GM12878 (cell line): ENCODE measurements at regions not wholly inside any gene's neighbourhood (a gene's known extent, or its start where the extent isn't known, plus 50 kb on each side); places are given as distances from the start of the nearest gene placed in this dataset.

ENCODE experiments used
- ATAC-seq: fragments of 200-7000 bp; cut with Tn5 transposase; 3 replicates; pipeline ENCODE4 v1.9.1; 2020; ENCODE audit warnings: mild to moderate bottlenecking, moderate library complexity
- BruUV-seq: library from RNA; stranded (reverse); fragments of 400-500 nt; replicated peaks from 2 replicates; lab custom pipeline; 2021; lab: Mats Ljungman, UMichigan
- CTCF ChIA-PET: fragments of 300-600 bp; sonication (Branson Sonifier 250); formaldehyde crosslinking; extraction: SDS; loops from one replicate; lab custom pipeline; 2021; ENCODE audit warnings: inconsistent platforms; lab: Yijun Ruan, JAX
- POLR2A ChIA-PET: fragments of 350-600 bp; formaldehyde crosslinking; extraction: SDS; loops from one replicate; lab custom pipeline; 2021; ENCODE audit warnings: inconsistent platforms; lab: Charles Lee
- RAD21 ChIA-PET: fragments of 300-600 bp; sonication (Branson Sonifier 250); formaldehyde crosslinking; loops from one replicate; lab custom pipeline; 2023; ENCODE audit warnings: antibody characterized with exemption; ENCODE audit not compliant: unreplicated experiment; lab: Charles Lee
- SMC1A ChIA-PET: fragments of 300-600 bp; sonication (Branson Sonifier 250); formaldehyde crosslinking; loops from one replicate; lab custom pipeline; 2023; ENCODE audit not compliant: unreplicated experiment, uncharacterized antibody; lab: Charles Lee
- DNase-seq: peaks from one replicate; pipeline ENCODE4 v3.0.0-alpha.2; 2011; ENCODE audit warnings: low read depth, low spot score
- FAIRE-seq: peaks from 3 replicates; lab custom pipeline; 2011; peaks lifted over from hg19 to GRCh38; lab: Jason Lieb, UNC
- H2AFZ ChIP-seq: 2 replicates; pipeline ENCODE4 v1.6.0; 2011; ENCODE audit warnings: low read depth, low read length, control low read depth; ENCODE audit not compliant: control insufficient read depth
- H3K27ac ChIP-seq: 2 replicates; pipeline ENCODE4 v1.5.1; 2011; ENCODE audit warnings: control low read depth; ENCODE audit not compliant: control insufficient read depth, insufficient read depth
- H3K27me3 ChIP-seq, 2 experiments: replicated peaks in 1 of 2; 2 replicates each; pipeline versions ENCODE4 v1.6.0 to v1.6.1; 2011; ENCODE audit warnings: low read length in 1 of 2; ENCODE audit not compliant: control insufficient read depth in 2 of 2, insufficient read depth in 2 of 2
- H3K36me3 ChIP-seq, 2 experiments: 2 replicates each; pipeline ENCODE4 v1.5.1; 2011; ENCODE audit warnings: low read length in 1 of 2; ENCODE audit not compliant: control insufficient read depth in 2 of 2, insufficient read depth in 2 of 2
- H3K4me1 ChIP-seq: 2 replicates; pipeline ENCODE4 v1.6.1; 2011; ENCODE audit warnings: mild to moderate bottlenecking, low read length, moderate library complexity, mixed read lengths; ENCODE audit not compliant: control insufficient read depth, insufficient read depth
- H3K4me2 ChIP-seq: 2 replicates; pipeline ENCODE4 v1.6.0; 2011; ENCODE audit warnings: control low read depth; ENCODE audit not compliant: control insufficient read depth, insufficient read depth
- H3K4me3 ChIP-seq: fragments of 200-600 bp; sonication (generic); 2 replicates; pipeline ENCODE4 v1.5.1; 2016
- H3K79me2 ChIP-seq: 2 replicates; pipeline ENCODE4 v1.6.0; 2011; ENCODE audit warnings: low read length; ENCODE audit not compliant: control insufficient read depth, insufficient read depth
- H3K9ac ChIP-seq: 2 replicates; pipeline ENCODE4 v1.8.0; 2011; ENCODE audit warnings: low read length, control low read depth, mixed read lengths; ENCODE audit not compliant: control insufficient read depth, insufficient read depth
- H3K9me3 ChIP-seq: replicated peaks from 3 replicates; pipeline ENCODE4 v1.5.1; 2011; ENCODE audit warnings: mild to moderate bottlenecking, low read length; ENCODE audit not compliant: control insufficient read depth, insufficient read depth
- H4K20me1 ChIP-seq: 2 replicates; pipeline ENCODE4 v1.6.0; 2011; ENCODE audit not compliant: control insufficient read depth, insufficient read depth
- ATF7 ChIP-seq: fragments of 450-650 bp; IDR thresholded peaks from 2 replicates; pipeline ENCODE4 v1.6.1; 2016; ENCODE audit warnings: low read depth, mild to moderate bottlenecking
- ETV6 ChIP-seq, 2 experiments: fragments of 450-650 bp in 1 of 2; IDR thresholded peaks in 1 of 2; conservative IDR thresholded peaks in 1 of 2; 2 replicates each; pipeline ENCODE4 v1.6.1; 2014; ENCODE audit warnings: antibody characterized with exemption in 1 of 2, borderline replicate concordance in 1 of 2, low read depth in 1 of 2, mild to moderate bottlenecking in 1 of 2, moderate library complexity in 1 of 2
- FOXK2 ChIP-seq: fragments of 450-650 bp; IDR thresholded peaks from 2 replicates; pipeline ENCODE4 v1.6.1; 2017; ENCODE audit warnings: mild to moderate bottlenecking, moderate library complexity
- NBN ChIP-seq: fragments of 450-650 bp; IDR thresholded peaks from 2 replicates; pipeline ENCODE4 v1.6.1; 2016
- RFX5 ChIP-seq: IDR thresholded peaks from 2 replicates; pipeline ENCODE4 v1.6.1; 2011; ENCODE audit warnings: low read depth, low read length, improper control_type of control experiment
- SUPT20H ChIP-seq: IDR thresholded peaks from 2 replicates; pipeline ENCODE4 v1.6.1; 2011; ENCODE audit warnings: low read depth, mild to moderate bottlenecking, low read length, moderate library complexity, borderline replicate concordance; ENCODE audit not compliant: control insufficient read depth
- TCF7 ChIP-seq: IDR thresholded peaks from 2 replicates; pipeline ENCODE4 v1.6.1; 2014; ENCODE audit warnings: antibody characterized with exemption, borderline replicate concordance
- WRNIP1 ChIP-seq: IDR thresholded peaks from 2 replicates; pipeline ENCODE4 v1.6.1; 2011; ENCODE audit warnings: low read depth, low read length, improper control_type of control experiment, borderline replicate concordance
- ZSCAN29 ChIP-seq: fragments of 450-650 bp; IDR thresholded peaks from 2 replicates; pipeline ENCODE4 v1.6.1; 2017; ENCODE audit warnings: mild to moderate bottlenecking, moderate library complexity
- WGBS: methylation state at CpG from one replicate; pipeline ENCODE4 v1.1.6; 2016; ENCODE audit warnings: low lambda C conversion rate; ENCODE audit not compliant: insufficient replicate concordance, insufficient coverage; ENCODE audit errors: missing lambda C conversion rate; 5-methylcytosine and 5-hydroxymethylcytosine counted together
- in situ Hi-C: fragments of 300-500 bp; cut with MboI; formaldehyde crosslinking; loops from 9 replicates; pipeline ENCODE4 v1.14.3; 2018; ENCODE audit warnings: mixed read lengths
- intact Hi-C: fragments of 100-400 bp; cut with micrococcal nuclease; formaldehyde crosslinking; loops from one replicate; pipeline ENCODE4 v1.14.2; 2022; ENCODE audit not compliant: unreplicated experiment
- TF ChIP-seq, protein P1 (sequence below): IDR thresholded peaks from 2 replicates; pipeline ENCODE4 v1.6.1; 2011; ENCODE audit warnings: mild to moderate bottlenecking, low read depth, low read length, moderate library complexity; ENCODE audit not compliant: insufficient replicate concordance
- TF ChIP-seq, protein P2 (sequence below): fragments of 450-650 bp; IDR thresholded peaks from 2 replicates; pipeline ENCODE4 v1.6.1; 2017; ENCODE audit warnings: mild to moderate bottlenecking, low read depth, inconsistent platforms; ENCODE audit not compliant: poor library complexity, severe bottlenecking
- TF ChIP-seq, protein P3 (sequence below): IDR thresholded peaks from 2 replicates; pipeline ENCODE4 v1.6.1; 2012; ENCODE audit warnings: low read length, inconsistent platforms

DNA sequence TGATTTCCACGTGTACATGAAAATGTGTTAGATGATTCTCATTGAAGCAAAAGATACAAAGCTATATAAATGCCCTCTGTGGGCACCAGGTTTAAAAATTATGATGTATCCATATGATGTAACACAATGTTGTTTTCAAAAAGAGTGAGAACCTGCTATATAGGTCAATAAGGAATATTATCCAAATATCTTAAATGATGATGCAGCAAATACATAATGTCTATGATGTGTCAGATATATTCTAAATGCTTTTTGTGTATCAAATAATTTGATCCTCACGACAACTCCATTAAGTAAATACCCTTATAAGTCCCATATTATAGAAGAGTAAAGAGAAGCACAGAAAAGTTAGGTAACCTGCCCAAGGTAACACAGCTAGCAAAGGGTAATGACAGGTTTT lies 393.0 kb upstream of the DCN start:
- Histone ChIP-seq H3K27ac (no peak overlapping the region), H3K27me3 (no peaks in the 10 kb centered on the region), H3K36me3 (no peaks in the 10 kb centered on the region), H3K4me1 (no peaks in the 10 kb centered on the region), H3K9me3 (no peaks in the 10 kb centered on the region), H2AFZ (no peak overlapping the region), H4K20me1 (no peaks in the 10 kb centered on the region), H3K4me3 (no peak overlapping the region), H3K9ac (no peak overlapping the region), H3K79me2 (no peaks in the 10 kb centered on the region), H3K4me2 (no peak overlapping the region)
- ATAC-seq (no peak), DNase-seq (no peak), FAIRE-seq (no peak)
- in situ Hi-C loops: loop anchor here (25.0 kb wide), 2 partner anchors 562 to 1062 kb away; partner anchors contain the start of gene BTG1
- CTCF ChIA-PET: interaction anchor here (1.4 to 1.7 kb wide), 2 partner anchors 194 to 205 kb away, joined by 3 to 6 read pairs; no protein-coding TSS in a partner anchor
- no TSS peak for BruUV-seq
- TF ChIP-seq TCF7: no peak
- TF ChIP-seq ATF7: no peak
- TF ChIP-seq WRNIP1: no peak
- TF ChIP-seq, protein P1, sequence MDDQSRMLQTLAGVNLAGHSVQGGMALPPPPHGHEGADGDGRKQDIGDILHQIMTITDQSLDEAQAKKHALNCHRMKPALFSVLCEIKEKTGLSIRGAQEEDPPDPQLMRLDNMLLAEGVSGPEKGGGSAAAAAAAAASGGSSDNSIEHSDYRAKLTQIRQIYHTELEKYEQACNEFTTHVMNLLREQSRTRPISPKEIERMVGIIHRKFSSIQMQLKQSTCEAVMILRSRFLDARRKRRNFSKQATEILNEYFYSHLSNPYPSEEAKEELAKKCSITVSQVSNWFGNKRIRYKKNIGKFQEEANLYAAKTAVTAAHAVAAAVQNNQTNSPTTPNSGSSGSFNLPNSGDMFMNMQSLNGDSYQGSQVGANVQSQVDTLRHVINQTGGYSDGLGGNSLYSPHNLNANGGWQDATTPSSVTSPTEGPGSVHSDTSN: no peak
- no peak for TF ChIP-seq NBN
- RAD21 ChIA-PET: interaction anchor here (1.0 to 1.4 kb wide), 2 partner anchors 194 to 568 kb away, joined by 3 to 4 read pairs; no protein-coding TSS in a partner anchor
- intact Hi-C loops: loop anchor here (5.0 kb wide), 4 partner anchors 193 to 997 kb away; no protein-coding TSS in a partner anchor
- WGBS: 62% methylated on average over 2 of the region's 2 CpGs
- SMC1A ChIA-PET: interaction anchor here (1.1 to 1.2 kb wide), 2 partner anchors 236 to 561 kb away, joined by 3 to 4 read pairs; no protein-coding TSS in a partner anchor
- POLR2A ChIA-PET: no interaction called here

DNA sequence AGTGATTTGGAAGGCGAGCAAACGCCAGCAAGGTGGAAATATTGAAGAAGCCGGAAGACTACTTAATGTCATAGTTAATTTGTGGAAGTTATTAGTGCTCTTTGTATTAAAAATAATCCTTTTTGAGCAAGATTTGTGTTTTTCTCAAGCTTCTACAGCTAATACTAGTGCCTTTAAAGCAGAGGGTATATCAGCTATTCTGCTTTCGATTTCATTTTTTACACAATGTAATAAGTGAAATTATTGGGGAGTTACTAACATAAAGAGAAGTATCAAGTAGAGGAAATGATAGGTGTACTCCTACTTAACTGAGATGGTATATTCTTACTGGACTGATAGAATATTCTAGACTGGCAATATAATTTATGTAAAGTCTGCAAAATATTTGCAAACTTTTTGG lies 392.4 kb upstream of the DCN start:
- BruUV-seq: no TSS peak
- POLR2A ChIA-PET: interaction anchor here (0.6 kb wide), 1 partner anchor 1839 kb away, joined by 5 read pairs; no protein-coding TSS in a partner anchor
- TF ChIP-seq RFX5 (no peak), ZSCAN29 (no peak), FOXK2 (no peak), ETV6 (conservative IDR thresholded peaks at IDR 0.05 in 1 of 2, IDR thresholded peaks at IDR 0.05 in 1 of 2; ENCODE audit: borderline replicate concordance in 1 of 2, low read depth in 1 of 2) (no peak), SUPT20H (no peak)
- TF ChIP-seq, protein P2, sequence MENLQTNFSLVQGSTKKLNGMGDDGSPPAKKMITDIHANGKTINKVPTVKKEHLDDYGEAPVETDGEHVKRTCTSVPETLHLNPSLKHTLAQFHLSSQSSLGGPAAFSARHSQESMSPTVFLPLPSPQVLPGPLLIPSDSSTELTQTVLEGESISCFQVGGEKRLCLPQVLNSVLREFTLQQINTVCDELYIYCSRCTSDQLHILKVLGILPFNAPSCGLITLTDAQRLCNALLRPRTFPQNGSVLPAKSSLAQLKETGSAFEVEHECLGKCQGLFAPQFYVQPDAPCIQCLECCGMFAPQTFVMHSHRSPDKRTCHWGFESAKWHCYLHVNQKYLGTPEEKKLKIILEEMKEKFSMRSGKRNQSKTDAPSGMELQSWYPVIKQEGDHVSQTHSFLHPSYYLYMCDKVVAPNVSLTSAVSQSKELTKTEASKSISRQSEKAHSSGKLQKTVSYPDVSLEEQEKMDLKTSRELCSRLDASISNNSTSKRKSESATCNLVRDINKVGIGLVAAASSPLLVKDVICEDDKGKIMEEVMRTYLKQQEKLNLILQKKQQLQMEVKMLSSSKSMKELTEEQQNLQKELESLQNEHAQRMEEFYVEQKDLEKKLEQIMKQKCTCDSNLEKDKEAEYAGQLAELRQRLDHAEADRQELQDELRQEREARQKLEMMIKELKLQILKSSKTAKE: no peak
- TF ChIP-seq, protein P3, sequence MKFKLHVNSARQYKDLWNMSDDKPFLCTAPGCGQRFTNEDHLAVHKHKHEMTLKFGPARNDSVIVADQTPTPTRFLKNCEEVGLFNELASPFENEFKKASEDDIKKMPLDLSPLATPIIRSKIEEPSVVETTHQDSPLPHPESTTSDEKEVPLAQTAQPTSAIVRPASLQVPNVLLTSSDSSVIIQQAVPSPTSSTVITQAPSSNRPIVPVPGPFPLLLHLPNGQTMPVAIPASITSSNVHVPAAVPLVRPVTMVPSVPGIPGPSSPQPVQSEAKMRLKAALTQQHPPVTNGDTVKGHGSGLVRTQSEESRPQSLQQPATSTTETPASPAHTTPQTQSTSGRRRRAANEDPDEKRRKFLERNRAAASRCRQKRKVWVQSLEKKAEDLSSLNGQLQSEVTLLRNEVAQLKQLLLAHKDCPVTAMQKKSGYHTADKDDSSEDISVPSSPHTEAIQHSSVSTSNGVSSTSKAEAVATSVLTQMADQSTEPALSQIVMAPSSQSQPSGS: no peak

More for the DNA sequence above, 392.4 kb upstream of the DCN start:
- H3K27ac ChIP-seq: no peak overlapping the region
- no peaks in the 10 kb centered on the region for H3K27me3 ChIP-seq
- intact Hi-C loops: loop anchor here (5.0 kb wide), 4 partner anchors 193 to 997 kb away; no protein-coding TSS in a partner anchor
- H3K9me3 ChIP-seq: no peaks in the 10 kb centered on the region
- H3K4me3 ChIP-seq: no peak overlapping the region
- in situ Hi-C loops: loop anchor here (25.0 kb wide), 2 partner anchors 562 to 1062 kb away; partner anchors contain the start of gene BTG1
- WGBS: 26% methylated on average over 4 of the region's 4 CpGs
- RAD21 ChIA-PET: interaction anchor here (1.0 kb wide), 1 partner anchor 568 kb away, joined by 3 read pairs; no protein-coding TSS in a partner anchor
- SMC1A ChIA-PET: interaction anchor here (0.5 to 1.2 kb wide), 3 partner anchors 79 to 936 kb away, joined by 3 to 4 read pairs (median 3); no protein-coding TSS in a partner anchor
- H3K79me2 ChIP-seq: no peaks in the 10 kb centered on the region
- peak; percentile 58 for ATAC-seq
- H3K9ac ChIP-seq: no peak overlapping the region
- no peaks in the 10 kb centered on the region for H4K20me1 ChIP-seq
- no peak for DNase-seq
- no peaks in the 10 kb centered on the region for H3K36me3 ChIP-seq
- H3K4me2 ChIP-seq: no peak overlapping the region
- FAIRE-seq: no peak
- CTCF ChIA-PET: interaction anchor here (0.9 to 1.7 kb wide), 2 partner anchors 193 to 236 kb away, joined by 4 to 6 read pairs; no protein-coding TSS in a partner anchor
- H3K4me1 ChIP-seq: no peaks in the 10 kb centered on the region
- H2AFZ ChIP-seq: no peak overlapping the region
